Keratinocyte (primary cell): ENCODE measurements at regions not wholly inside any gene's neighbourhood (a gene's known extent, or its start where the extent isn't known, plus 50 kb on each side); places are given as distances from the start of the nearest gene placed in this dataset.

Experiments used
- EZH2 ChIP-seq: IDR thresholded peaks from one replicate; pipeline ENCODE4 v1.6.1; 2012; ENCODE audit warnings: inconsistent platforms, mild to moderate bottlenecking, low read length, moderate library complexity
- TF ChIP-seq, protein P1 (sequence below), 3 experiments: IDR thresholded peaks in 1 of 3; conservative IDR thresholded peaks in 1 of 3; optimal IDR thresholded peaks in 1 of 3; 2 replicates in 2 of 3; 3 replicates in 1 of 3; pipeline versions ENCODE3 to v1.5.1; 2011; ENCODE audit warnings: low read length in 3 of 3, mild to moderate bottlenecking in 3 of 3, moderate library complexity in 2 of 3, control low read depth in 1 of 3, inconsistent platforms in 1 of 3; ENCODE audit not compliant: insufficient read depth in 2 of 3; ENCODE audit errors: extremely low read depth in 1 of 3

DNA sequence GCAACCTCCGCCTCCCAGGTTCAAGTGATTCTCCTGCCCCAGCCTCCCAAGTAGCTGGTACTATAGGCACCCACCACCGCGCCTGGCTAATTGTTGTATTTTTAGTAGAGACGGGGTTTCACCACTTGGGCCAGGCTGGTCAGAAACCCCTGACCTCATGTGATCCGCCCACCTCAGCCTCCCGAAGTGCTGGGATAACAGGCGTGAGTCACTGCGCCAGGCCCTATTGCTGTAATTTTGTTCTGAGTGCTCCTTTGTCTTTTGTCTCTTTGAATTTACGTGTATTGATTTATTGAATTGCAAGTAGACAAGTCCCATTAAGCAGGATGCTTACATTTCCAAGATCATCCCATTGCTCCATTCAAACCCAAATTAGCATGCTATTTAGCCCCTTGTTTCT, 186.7 kb downstream of the MSX2 start:
- TF ChIP-seq, protein P1, sequence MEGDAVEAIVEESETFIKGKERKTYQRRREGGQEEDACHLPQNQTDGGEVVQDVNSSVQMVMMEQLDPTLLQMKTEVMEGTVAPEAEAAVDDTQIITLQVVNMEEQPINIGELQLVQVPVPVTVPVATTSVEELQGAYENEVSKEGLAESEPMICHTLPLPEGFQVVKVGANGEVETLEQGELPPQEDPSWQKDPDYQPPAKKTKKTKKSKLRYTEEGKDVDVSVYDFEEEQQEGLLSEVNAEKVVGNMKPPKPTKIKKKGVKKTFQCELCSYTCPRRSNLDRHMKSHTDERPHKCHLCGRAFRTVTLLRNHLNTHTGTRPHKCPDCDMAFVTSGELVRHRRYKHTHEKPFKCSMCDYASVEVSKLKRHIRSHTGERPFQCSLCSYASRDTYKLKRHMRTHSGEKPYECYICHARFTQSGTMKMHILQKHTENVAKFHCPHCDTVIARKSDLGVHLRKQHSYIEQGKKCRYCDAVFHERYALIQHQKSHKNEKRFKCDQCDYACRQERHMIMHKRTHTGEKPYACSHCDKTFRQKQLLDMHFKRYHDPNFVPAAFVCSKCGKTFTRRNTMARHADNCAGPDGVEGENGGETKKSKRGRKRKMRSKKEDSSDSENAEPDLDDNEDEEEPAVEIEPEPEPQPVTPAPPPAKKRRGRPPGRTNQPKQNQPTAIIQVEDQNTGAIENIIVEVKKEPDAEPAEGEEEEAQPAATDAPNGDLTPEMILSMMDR (optimal IDR thresholded peaks at IDR 0.05 in 1 of 3, IDR thresholded peaks at IDR 0.05 in 1 of 3, conservative IDR thresholded peaks at IDR 0.05 in 1 of 3; ENCODE audit: extremely low read depth in 1 of 3, insufficient read depth in 2 of 3, low read length in 3 of 3): no peak
- TF ChIP-seq EZH2: no peak
